GM18861 (cell line): ENCODE measurements at regions not wholly inside any gene's neighbourhood (a gene's known extent, or its start where the extent isn't known, plus 50 kb on each side); places are given as distances from the start of the nearest gene placed in this dataset.
"Not testable (repeated sequence)": the region's sequence is repeated elsewhere in the genome, so short reads cannot be mapped to it uniquely, and the experiment has no call there.

Source experiments
- ATAC-seq: cut with Tn5 transposase; IDR thresholded peaks from one replicate; pipeline ENCODE4 v1.9.1; 2021; ENCODE audit not compliant: unreplicated experiment

- ATAC-seq, result no peak
Measured at GRCh38 chr12:90710711-90711110, 244.3 kb downstream of the CCER1 start.

- ATAC-seq, result no peak
Measured at GRCh38 chr12:90706036-90706435, 248.9 kb downstream of the CCER1 start.

DNA sequence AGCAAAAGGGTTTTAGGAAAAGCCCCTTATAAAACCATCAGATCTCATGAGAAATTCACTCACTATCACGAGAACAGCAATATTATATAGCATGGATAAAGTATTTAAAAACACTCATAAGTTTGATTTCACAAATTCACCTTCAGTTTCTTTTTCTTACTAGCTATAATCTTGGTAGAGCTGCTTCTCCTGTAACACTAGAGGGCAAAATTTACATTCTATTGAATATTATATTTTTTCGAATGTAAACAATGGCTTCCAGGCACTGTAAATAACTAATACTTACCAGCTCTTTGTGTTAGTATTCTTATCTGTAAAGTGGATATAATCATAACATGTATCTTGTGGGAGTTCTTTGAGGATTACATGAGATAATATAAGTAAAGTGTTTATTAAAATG lies 259.6 kb downstream of the CCER1 start:
- no peak for ATAC-seq

DNA sequence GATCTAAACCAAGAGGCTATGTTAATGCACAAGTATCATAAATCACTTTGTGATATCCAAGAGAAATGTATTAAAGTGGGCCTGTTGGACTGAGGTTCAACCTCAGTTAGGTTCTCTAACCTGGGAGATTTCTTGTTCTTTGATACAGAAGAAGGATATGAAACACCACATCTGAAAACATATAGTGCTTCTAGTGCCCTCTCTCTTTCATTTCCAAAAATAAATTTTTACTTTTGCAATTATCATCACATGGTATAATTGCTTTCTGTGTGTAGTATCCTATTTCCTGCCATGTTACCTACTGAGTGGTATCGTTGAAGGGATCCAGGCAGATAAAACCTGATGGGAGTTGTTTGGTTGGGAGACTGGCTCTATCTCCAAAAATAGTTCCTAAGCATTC lies 264.9 kb downstream of the CCER1 start:
- no peak for ATAC-seq

GRCh38 chr12:90687682-90688081 lies 267.3 kb downstream of the CCER1 start:
- ATAC-seq, result not testable (repeated sequence)

GRCh38 chr12:90683871-90684270 lies 271.1 kb downstream of the CCER1 start:
- no peak for ATAC-seq

GRCh38 chr12:90682398-90682797 lies 272.6 kb downstream of the CCER1 start:
- ATAC-seq, result no peak

DNA sequence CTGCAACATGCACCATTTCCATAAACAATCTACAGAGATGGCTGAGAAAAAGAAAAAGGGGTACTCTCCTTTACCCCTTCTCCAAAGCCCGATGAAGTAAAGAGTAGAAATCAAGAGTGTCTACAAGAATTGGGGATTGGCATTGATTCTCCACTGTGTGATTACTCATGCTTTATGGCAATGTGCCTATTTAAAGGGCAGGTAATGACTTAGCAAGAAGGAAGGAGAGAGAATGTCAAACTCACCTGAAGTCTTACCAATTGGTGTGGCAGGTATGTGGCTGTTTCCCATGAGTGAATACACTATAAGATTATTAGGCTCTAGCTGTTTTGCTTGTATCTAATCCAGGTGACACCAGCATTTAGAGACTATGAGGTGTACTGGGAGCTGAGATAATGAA lies 275.3 kb downstream of the CCER1 start:
- no peak for ATAC-seq

DNA sequence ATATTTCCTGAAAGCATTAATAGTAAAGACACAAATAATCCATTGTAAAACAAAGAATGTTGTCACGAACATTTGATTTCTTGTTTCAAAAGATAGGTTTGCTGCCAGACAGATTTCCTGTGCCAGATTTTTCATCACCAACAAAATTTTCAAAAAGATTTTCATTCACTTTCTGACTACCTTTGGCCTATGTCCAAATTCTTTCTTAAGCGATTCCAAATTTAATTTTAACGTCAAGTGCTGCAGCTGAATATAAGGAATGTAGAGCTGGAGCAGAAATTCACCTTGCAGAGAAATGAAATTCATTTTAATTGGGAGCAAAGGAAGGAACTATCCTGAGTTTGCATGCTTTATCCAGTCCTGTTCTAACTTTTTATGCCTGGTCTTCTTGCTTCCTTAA lies 277.4 kb downstream of the CCER1 start:
- ATAC-seq, result no peak

- ATAC-seq, result no peak
Measured at GRCh38 chr12:90677055-90677454, 277.9 kb downstream of the CCER1 start.

DNA sequence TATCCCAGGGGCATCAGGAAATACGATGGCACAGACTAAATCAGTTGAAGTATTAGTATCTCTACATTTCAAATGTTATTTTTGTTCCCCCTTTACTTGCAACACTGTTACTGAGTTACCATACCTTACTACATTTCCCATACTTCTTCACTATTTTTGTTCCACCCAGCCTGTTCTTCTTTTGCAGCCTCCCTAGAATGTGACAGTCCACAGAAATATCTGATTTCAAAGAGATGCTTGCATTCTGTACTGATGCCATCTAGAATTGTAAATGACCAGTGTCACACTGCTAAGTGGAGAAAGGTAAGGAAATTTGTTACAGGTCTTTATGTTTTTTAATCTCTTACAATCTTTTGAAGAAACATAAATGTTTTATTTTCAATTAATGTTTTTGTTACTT lies 279.9 kb downstream of the CCER1 start:
- ATAC-seq, result no peak

DNA sequence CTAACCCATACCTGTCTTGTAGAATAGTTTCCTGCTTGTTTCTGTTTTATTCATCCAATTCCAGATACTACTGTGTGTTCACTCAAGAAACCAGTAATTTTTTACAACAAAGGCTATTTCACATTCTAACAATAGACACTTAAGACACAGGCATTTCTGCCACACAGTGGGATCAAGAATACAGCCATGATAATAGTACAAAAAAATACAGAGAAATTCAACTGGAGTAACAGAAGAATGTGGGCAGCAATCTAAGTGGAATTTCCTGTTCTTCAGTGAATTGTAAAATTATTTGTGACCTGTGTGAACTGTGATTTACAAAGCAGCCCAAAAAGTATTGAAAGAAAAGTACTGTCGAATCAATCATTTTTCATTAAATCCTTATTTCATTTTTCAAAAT lies 282.9 kb downstream of the CCER1 start:
- no peak for ATAC-seq

DNA sequence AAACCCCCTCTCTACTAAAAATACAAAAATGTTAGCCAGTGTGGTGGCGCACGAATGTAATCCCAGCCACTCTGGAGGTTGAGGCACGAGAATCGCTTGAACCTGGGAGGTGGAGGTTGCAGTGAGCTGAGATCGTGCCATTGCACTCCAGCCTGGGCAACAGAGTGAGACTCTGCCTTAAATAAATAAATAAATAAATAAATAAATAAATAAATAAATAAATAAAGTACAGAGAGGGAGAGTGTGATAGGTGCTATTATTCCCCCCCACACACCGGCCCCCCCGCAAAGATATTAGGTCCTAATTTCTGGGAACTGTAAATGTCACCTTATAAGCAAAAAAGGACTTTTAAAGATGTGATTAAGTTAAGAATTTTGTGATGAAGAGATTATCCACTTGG lies 291.0 kb downstream of the CCER1 start:
- not testable (repeated sequence) for ATAC-seq

- no peak for ATAC-seq
Measured at GRCh38 chr12:90659060-90659459, 295.9 kb downstream of the CCER1 start.

DNA sequence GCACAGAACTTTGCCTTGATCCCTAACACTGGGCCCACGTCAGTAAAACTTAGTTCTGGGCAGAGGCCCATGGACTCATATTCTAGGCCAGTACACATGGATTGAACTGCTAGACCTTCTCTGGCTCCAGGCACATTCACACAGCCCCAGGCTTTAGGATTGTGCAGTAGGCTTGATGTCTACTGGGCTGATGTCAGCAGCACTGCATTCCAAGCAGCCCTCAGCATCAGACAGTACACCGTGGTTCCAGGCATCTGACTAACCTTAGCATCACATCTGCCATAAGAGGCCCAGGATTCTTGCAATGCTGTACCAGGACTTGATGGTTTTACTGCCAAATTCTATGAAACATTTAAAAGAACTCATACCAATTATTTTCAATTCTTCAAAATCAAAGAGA lies 301.9 kb downstream of the CCER1 start:
- no peak for ATAC-seq

DNA sequence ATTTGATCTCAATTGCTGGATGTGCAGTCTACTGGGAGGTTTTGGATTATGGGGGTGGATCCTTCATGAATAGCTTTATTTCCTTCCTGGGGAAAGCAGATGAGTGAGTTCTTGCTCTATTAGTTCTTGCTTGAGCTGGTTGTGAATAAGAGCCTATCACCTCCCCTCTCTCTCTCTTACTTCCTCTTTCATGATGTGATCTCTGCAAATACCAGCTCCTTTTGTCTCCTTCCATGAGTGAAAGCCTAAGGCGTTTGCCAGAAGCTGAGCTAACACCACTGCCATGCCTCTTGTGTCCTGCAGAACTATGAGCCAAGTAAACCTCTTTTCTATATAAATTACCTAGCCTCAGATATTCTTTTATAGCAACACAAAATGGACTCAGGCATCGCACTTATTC lies 302.7 kb downstream of the CCER1 start:
- no peak for ATAC-seq

DNA sequence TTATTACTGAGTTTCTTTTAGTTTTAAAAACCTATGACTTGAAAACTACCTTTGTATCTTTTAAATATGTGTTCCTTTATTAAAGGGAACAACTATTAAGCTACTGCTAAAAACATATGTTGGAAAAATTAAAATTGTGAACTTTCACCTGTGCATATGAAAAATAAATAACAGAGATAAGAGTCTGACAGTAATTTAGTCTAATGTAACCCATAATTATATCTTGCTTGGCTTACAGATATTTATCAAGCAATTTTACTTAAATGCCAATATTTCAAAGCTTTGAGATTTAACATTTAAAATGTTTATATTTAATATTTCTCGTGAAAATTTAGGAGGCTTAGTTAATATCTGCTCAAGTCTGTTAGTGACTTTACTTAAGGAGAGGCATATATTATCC lies 309.8 kb downstream of the CCER1 start:
- ATAC-seq, result no peak

- ATAC-seq, result no peak
Measured at GRCh38 chr12:90631591-90632212, 323.3 kb downstream of the CCER1 start.

- ATAC-seq, result no peak
Measured at GRCh38 chr12:90630006-90630405, 325.0 kb downstream of the CCER1 start.

GRCh38 chr12:90628213-90628612 lies 326.8 kb downstream of the CCER1 start:
- ATAC-seq, result no peak

GRCh38 chr12:90627180-90627896 lies 327.6 kb downstream of the CCER1 start:
- ATAC-seq, result no peak

GRCh38 chr12:90622431-90622830 lies 332.5 kb downstream of the CCER1 start:
- no peak for ATAC-seq

GRCh38 chr12:90621927-90622326 lies 333.0 kb downstream of the CCER1 start:
- no peak for ATAC-seq
